Calu3 (cell line): ENCODE measurements at regions not wholly inside any gene's neighbourhood (a gene's known extent, or its start where the extent isn't known, plus 50 kb on each side); places are given as distances from the start of the nearest gene placed in this dataset.

Experiments
- BruUV-seq: library from RNA; stranded (reverse); fragments of 400-500 nt; replicated peaks from 2 replicates; lab custom pipeline; 2021; lab: Mats Ljungman, UMichigan
- CTCF ChIA-PET: fragments of 300-600 bp; sonication (Branson Sonifier 250); formaldehyde crosslinking; loops from one replicate; lab custom pipeline; 2022; ENCODE audit warnings: antibody characterized with exemption; lab: Charles Lee
- DNase-seq: peaks from one replicate; pipeline ENCODE4 v3.0.0; 2022
- H3K27ac Mint-ChIP-seq: one replicate; pipeline ENCODE4 v1.8.0; 2022; ENCODE audit warnings: mixed read lengths; ENCODE audit not compliant: unreplicated experiment
- H3K27me3 Mint-ChIP-seq: one replicate; pipeline ENCODE4 v1.8.0; 2022; ENCODE audit warnings: mixed read lengths; ENCODE audit not compliant: unreplicated experiment
- H3K36me3 Mint-ChIP-seq: one replicate; pipeline ENCODE4 v1.8.0; 2022; ENCODE audit warnings: mild to moderate bottlenecking, moderate library complexity, mixed read lengths; ENCODE audit not compliant: insufficient read depth, unreplicated experiment
- H3K4me1 Mint-ChIP-seq: one replicate; pipeline ENCODE4 v1.8.0; 2022; ENCODE audit warnings: mild to moderate bottlenecking, low read depth, mixed read lengths; ENCODE audit not compliant: unreplicated experiment
- H3K4me3 Mint-ChIP-seq: one replicate; pipeline ENCODE4 v1.8.0; 2022; ENCODE audit warnings: mild to moderate bottlenecking, low read depth, moderate library complexity, mixed read lengths; ENCODE audit not compliant: unreplicated experiment
- H3K9me3 Mint-ChIP-seq: one replicate; pipeline ENCODE4 v1.8.0; 2022; ENCODE audit warnings: low read depth, mixed read lengths; ENCODE audit not compliant: unreplicated experiment
- intact Hi-C: fragments of 100-400 bp; cut with micrococcal nuclease; formaldehyde crosslinking; loops from one replicate; pipeline ENCODE4 v1.10.0; 2022; ENCODE audit not compliant: unreplicated experiment
- TF ChIP-seq, protein P1 (sequence below): fragments of 200-600 bp; IDR thresholded peaks from one replicate; pipeline ENCODE4 v1.8.0; 2022; ENCODE audit warnings: antibody characterized with exemption; ENCODE audit not compliant: unreplicated experiment

DNA sequence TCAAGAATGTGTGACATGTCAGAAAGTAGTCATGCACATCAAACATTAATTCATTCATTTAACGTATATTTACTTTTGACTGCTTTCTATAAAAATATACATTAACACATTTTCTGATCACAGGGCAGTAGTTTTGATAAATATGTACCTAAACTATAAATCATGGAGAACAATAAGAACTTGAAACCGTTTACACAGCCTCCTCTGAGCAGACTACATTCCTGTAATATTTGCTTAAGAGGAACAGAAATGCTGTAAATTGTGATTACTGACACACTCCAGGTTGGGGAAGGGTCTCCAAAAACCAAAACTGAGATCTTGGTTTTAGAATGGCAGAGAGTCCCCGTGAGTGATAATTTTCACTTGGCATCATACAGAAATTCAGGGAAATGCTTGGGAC is 120.7 kb upstream of the PPARGC1A start:
- TF ChIP-seq, protein P1, sequence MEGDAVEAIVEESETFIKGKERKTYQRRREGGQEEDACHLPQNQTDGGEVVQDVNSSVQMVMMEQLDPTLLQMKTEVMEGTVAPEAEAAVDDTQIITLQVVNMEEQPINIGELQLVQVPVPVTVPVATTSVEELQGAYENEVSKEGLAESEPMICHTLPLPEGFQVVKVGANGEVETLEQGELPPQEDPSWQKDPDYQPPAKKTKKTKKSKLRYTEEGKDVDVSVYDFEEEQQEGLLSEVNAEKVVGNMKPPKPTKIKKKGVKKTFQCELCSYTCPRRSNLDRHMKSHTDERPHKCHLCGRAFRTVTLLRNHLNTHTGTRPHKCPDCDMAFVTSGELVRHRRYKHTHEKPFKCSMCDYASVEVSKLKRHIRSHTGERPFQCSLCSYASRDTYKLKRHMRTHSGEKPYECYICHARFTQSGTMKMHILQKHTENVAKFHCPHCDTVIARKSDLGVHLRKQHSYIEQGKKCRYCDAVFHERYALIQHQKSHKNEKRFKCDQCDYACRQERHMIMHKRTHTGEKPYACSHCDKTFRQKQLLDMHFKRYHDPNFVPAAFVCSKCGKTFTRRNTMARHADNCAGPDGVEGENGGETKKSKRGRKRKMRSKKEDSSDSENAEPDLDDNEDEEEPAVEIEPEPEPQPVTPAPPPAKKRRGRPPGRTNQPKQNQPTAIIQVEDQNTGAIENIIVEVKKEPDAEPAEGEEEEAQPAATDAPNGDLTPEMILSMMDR = no peak
- no peak for DNase-seq
- CTCF ChIA-PET = no interaction called here
- no peaks in the 10 kb centered on the region for H3K27me3 Mint-ChIP-seq
- H3K4me3 Mint-ChIP-seq = no peak overlapping the region
- BruUV-seq = no TSS peak
- no peak overlapping the region for H3K27ac Mint-ChIP-seq
- intact Hi-C loops = no loop called here
- H3K9me3 Mint-ChIP-seq = no peaks in the 10 kb centered on the region
- H3K4me1 Mint-ChIP-seq = peaks cover 9% of the 10 kb centered on the region
- no peaks in the 10 kb centered on the region for H3K36me3 Mint-ChIP-seq

DNA sequence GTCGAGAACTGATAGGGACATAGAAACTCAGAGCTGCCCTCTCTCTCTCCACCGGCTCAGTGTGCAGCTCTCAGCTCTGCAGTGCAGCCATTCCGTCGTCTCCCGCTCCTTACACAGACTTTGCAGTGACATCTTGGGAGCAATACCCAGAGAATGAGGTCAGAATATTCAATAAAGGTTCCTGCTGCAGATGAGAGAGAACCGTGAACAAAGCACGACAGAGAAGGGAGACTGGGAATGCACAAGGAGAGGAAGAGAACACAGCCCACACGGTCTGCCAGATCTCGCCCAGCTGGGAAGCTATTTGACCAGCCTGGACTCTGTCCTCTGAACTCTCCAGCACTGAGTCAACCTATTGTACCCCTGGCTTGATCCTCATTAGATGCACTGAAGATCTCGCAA is 118.0 kb upstream of the PPARGC1A start:
- no peak overlapping the region for H3K4me3 Mint-ChIP-seq
- no peaks in the 10 kb centered on the region for H3K36me3 Mint-ChIP-seq
- peaks cover 18% of the 10 kb centered on the region for H3K4me1 Mint-ChIP-seq
- H3K9me3 Mint-ChIP-seq = no peaks in the 10 kb centered on the region
- TF ChIP-seq, protein P1 = no peak
- no peak overlapping the region for H3K27ac Mint-ChIP-seq
- H3K27me3 Mint-ChIP-seq = no peaks in the 10 kb centered on the region
- CTCF ChIA-PET = no interaction called here
- no peak for DNase-seq
- BruUV-seq = no TSS peak
- intact Hi-C loops = no loop called here

DNA sequence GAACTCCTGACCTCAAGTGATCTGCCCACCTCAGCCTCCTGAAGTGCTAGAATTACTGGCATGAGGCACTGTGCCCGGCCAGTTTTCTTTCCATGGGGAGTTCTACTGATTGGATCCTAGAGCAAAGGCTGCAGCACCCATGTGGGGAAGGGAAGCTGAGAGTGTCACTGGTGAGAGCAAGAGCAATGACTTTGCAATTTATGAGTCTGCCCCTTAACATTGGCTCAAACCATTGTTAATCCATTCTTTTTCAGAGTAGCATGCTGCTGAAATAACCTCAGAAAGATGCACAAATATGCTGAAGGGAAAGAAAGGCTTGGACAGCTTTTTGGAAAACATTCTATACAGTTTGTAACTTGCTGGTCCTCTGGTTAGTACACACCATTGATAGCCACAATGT is 116.4 kb upstream of the PPARGC1A start:
- H3K36me3 Mint-ChIP-seq = no peaks in the 10 kb centered on the region
- no peaks in the 10 kb centered on the region for H3K27me3 Mint-ChIP-seq
- DNase-seq = no peak
- CTCF ChIA-PET = no interaction called here
- TF ChIP-seq, protein P1 = no peak
- peaks cover 18% of the 10 kb centered on the region for H3K4me1 Mint-ChIP-seq
- H3K4me3 Mint-ChIP-seq = no peak overlapping the region
- no peaks in the 10 kb centered on the region for H3K9me3 Mint-ChIP-seq
- intact Hi-C loops = no loop called here
- BruUV-seq = no TSS peak
- no peak overlapping the region for H3K27ac Mint-ChIP-seq

DNA sequence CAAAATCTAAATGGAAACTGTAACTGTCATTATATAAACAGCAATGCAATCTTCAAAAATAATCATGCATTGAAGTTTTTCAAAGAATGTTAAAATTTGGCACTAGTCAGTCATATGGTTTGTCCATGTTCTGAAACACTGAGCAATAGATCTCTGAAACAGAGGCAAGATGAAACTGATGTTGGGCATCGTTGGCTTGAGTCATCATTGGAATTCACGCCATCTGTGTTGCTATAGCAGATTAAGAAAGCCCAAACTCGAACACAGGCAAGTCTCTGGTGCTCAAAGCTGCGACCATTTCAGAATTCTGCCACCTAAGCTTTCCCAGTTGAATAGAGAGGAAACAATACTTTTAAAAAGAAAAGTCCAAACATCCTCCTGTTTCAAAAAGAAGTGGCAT is 114.1 kb upstream of the PPARGC1A start:
- Mint-ChIP-seq H3K27me3 (no peaks in the 10 kb centered on the region), H3K4me3 (no peak overlapping the region), H3K36me3 (no peaks in the 10 kb centered on the region), H3K9me3 (no peaks in the 10 kb centered on the region), H3K4me1 (peaks cover 18% of the 10 kb centered on the region), H3K27ac (no peak overlapping the region)
- TF ChIP-seq, protein P1 = no peak
- intact Hi-C loops = no loop called here
- CTCF ChIA-PET = no interaction called here
- BruUV-seq = no TSS peak
- DNase-seq = no peak
